Endodermal cell (in vitro differentiated cells): ENCODE measurements at regions not wholly inside any gene's neighbourhood (a gene's known extent, or its start where the extent isn't known, plus 50 kb on each side); places are given as distances from the start of the nearest gene placed in this dataset.

Experiments used
- DNase-seq: peaks from one replicate; pipeline ENCODE4 v3.0.0-alpha.2; 2017
- H3K27ac ChIP-seq: 2 replicates; pipeline ENCODE4 v1.5.1; 2013; ENCODE audit warnings: mild to moderate bottlenecking, low read depth, low read length, moderate library complexity
- H3K27me3 ChIP-seq: 2 replicates; pipeline ENCODE4 v1.6.1; 2013; ENCODE audit warnings: mild to moderate bottlenecking, low read length, moderate library complexity; ENCODE audit not compliant: insufficient read depth, control insufficient read depth, poor library complexity, severe bottlenecking
- H3K36me3 ChIP-seq: 2 replicates; pipeline ENCODE4 v1.7.0; 2013; ENCODE audit warnings: mild to moderate bottlenecking, low read length, moderate library complexity; ENCODE audit not compliant: control insufficient read depth, insufficient read depth
- H3K4me1 ChIP-seq: one replicate; pipeline ENCODE4 v1.7.0; 2013; ENCODE audit warnings: low read length; ENCODE audit not compliant: control insufficient read depth, insufficient read depth
- H3K4me3 ChIP-seq: 2 replicates; pipeline ENCODE4 v1.5.1; 2013; ENCODE audit warnings: mild to moderate bottlenecking, low read length, moderate library complexity
- H3K9ac ChIP-seq: 2 replicates; pipeline ENCODE4 v1.6.1; 2013; ENCODE audit warnings: mild to moderate bottlenecking, low read length, moderate library complexity; ENCODE audit not compliant: poor library complexity, severe bottlenecking; ENCODE audit errors: extremely low read depth
- H3K9me3 ChIP-seq: 2 replicates; pipeline ENCODE4 v1.6.1; 2013; ENCODE audit warnings: mild to moderate bottlenecking, low read length, moderate library complexity; ENCODE audit not compliant: control insufficient read depth
- H3K27ac Mint-ChIP-seq: 2 replicates; pipeline ENCODE4 v1.8.0; 2020; ENCODE audit warnings: mixed read lengths
- H3K27me3 Mint-ChIP-seq: 2 replicates; pipeline ENCODE4 v1.8.0; 2021; ENCODE audit warnings: mild to moderate bottlenecking, mixed read lengths; ENCODE audit not compliant: insufficient read depth
- H3K36me3 Mint-ChIP-seq: 2 replicates; pipeline ENCODE4 v1.8.0; 2020; ENCODE audit warnings: low read depth, mixed read lengths
- H3K4me1 Mint-ChIP-seq: 2 replicates; pipeline ENCODE4 v1.8.0; 2020; ENCODE audit warnings: mixed read lengths
- H3K4me3 Mint-ChIP-seq: 2 replicates; pipeline ENCODE4 v1.8.0; 2020; ENCODE audit warnings: mild to moderate bottlenecking, moderate library complexity, mixed read lengths
- H3K9me3 Mint-ChIP-seq: 2 replicates; pipeline ENCODE4 v1.8.0; 2020; ENCODE audit warnings: mild to moderate bottlenecking, mixed read lengths
- CTCF ChIP-seq: fragments of 200-600 bp; sonication (generic); conservative IDR thresholded peaks from 2 replicates; pipeline ENCODE4 v1.5.0; 2021; ENCODE audit warnings: antibody characterized with exemption, mild to moderate bottlenecking
- WGBS, 2 experiments: methylation state at CpG; one replicate each; pipeline versions ENCODE4 v1.1.5 to v1.1.7; 2013; ENCODE audit warnings: missing lambda C conversion rate in 2 of 2, mixed read lengths in 1 of 2; ENCODE audit not compliant: insufficient coverage in 1 of 2, insufficient read length in 1 of 2; 5-methylcytosine and 5-hydroxymethylcytosine counted together

DNA sequence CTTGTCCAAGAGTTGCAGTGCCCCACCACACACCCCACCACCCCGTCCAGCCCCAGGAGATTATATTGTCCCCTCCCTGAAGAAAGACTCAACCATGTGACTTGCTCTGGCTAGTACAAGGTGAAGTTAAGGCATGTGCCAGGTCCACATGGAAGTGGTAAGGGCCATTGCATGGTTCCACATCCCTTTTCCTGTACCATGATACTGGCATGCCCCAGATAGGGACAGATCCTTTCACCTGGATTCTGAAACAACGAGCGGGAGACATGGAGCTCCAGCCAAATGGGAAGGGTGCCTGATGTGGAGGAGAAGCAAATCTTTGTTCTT lies 141.5 kb upstream of the APCDD1 start:
- Histone ChIP-seq H3K9me3 (peaks cover 23% of the 10 kb centered on the region), H3K4me1 (peaks cover 13% of the 10 kb centered on the region), H3K27ac (no peak overlapping the region), H3K9ac (no peak overlapping the region), H3K4me3 (no peak overlapping the region), H3K27me3 (no peaks in the 10 kb centered on the region), H3K36me3 (no peaks in the 10 kb centered on the region)
- peaks cover 6% of the 10 kb centered on the region for H3K27me3 Mint-ChIP-seq
- DNase-seq = no peak
- no peak for TF ChIP-seq CTCF
- no peak overlapping the region for H3K4me3 Mint-ChIP-seq
- H3K27ac Mint-ChIP-seq = no peak overlapping the region
- 84 to 96% methylated on average over 2 to 3 of the region's 3 CpGs for WGBS, 2 experiments
- H3K9me3 Mint-ChIP-seq = peaks cover 10% of the 10 kb centered on the region
- no peaks in the 10 kb centered on the region for H3K36me3 Mint-ChIP-seq
- peaks cover 25% of the 10 kb centered on the region for H3K4me1 Mint-ChIP-seq

DNA sequence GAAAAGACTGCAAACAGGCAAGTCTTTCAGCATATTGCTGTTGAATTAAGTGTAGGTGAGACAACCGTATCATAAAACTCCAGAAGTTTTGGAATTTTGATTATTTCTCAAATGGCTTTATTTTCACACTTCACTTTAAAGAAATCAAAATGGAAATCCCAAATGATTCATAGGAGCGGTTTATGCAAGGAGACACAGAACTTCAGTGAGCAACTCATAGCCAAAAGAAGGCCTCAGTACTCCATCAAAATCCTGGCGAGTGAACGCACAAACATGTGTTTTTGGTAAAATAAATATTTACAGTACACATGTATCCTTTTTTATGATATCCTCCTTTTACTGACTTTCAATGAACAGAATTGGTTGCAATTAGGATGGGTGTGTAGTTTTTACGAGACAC lies 140.4 kb upstream of the APCDD1 start:
- Mint-ChIP-seq H3K36me3 (no peaks in the 10 kb centered on the region), H3K4me1 (peaks cover 27% of the 10 kb centered on the region), H3K9me3 (peaks cover 10% of the 10 kb centered on the region), H3K4me3 (no peak overlapping the region), H3K27me3 (peaks cover 6% of the 10 kb centered on the region), H3K27ac (no peak overlapping the region)
- H3K9me3 ChIP-seq = peaks cover 23% of the 10 kb centered on the region
- no peak overlapping the region for H3K9ac ChIP-seq
- TF ChIP-seq CTCF = no peak
- DNase-seq = no peak
- peaks cover 13% of the 10 kb centered on the region for H3K4me1 ChIP-seq
- WGBS, 2 experiments = 97 to 100% methylated on average over 1 to 5 of the region's 5 CpGs
- H3K27me3 ChIP-seq = no peaks in the 10 kb centered on the region
- H3K4me3 ChIP-seq = no peak overlapping the region
- H3K27ac ChIP-seq = no peak overlapping the region
- no peaks in the 10 kb centered on the region for H3K36me3 ChIP-seq

- Mint-ChIP-seq H3K4me3 (no peak overlapping the region), H3K9me3 (peaks cover 10% of the 10 kb centered on the region), H3K36me3 (no peaks in the 10 kb centered on the region), H3K27me3 (peaks cover 6% of the 10 kb centered on the region), H3K27ac (no peak overlapping the region), H3K4me1 (peaks cover 16% of the 10 kb centered on the region)
- H3K4me1 ChIP-seq = peaks cover 2% of the 10 kb centered on the region
- 87 to 100% methylated on average over 1 of the region's 1 CpG for WGBS, 2 experiments
- H3K36me3 ChIP-seq = no peaks in the 10 kb centered on the region
- no peak overlapping the region for H3K9ac ChIP-seq
- no peaks in the 10 kb centered on the region for H3K27me3 ChIP-seq
- no peak overlapping the region for H3K4me3 ChIP-seq
- peaks cover 23% of the 10 kb centered on the region for H3K9me3 ChIP-seq
- no peak overlapping the region for H3K27ac ChIP-seq
- TF ChIP-seq CTCF = no peak
- DNase-seq = no peak
Measured at GRCh38 chr18:10315522-10315921, 138.9 kb upstream of the APCDD1 start.
